H1 (cell line): ENCODE measurements at regions not wholly inside any gene's neighbourhood (a gene's known extent, or its start where the extent isn't known, plus 50 kb on each side); places are given as distances from the start of the nearest gene placed in this dataset.

Source experiments
- NANOG ChIP-seq: IDR thresholded peaks from 2 replicates; pipeline ENCODE4 v1.6.1; 2011; ENCODE audit warnings: low read length, low read depth, mild to moderate bottlenecking, inconsistent platforms; ENCODE audit not compliant: insufficient read depth, poor library complexity, severe bottlenecking
- POU5F1 ChIP-seq: IDR thresholded peaks from 2 replicates; pipeline ENCODE4 v1.6.1; 2011; ENCODE audit warnings: low read depth, mild to moderate bottlenecking, low read length, moderate library complexity
- RAD21 ChIP-seq, 2 experiments: IDR thresholded peaks in 1 of 2; conservative IDR thresholded peaks in 1 of 2; 2 replicates each; pipeline ENCODE4 v1.6.1; 2011; ENCODE audit warnings: low read depth in 2 of 2, low read length in 2 of 2, improper control_type of control experiment in 1 of 2, inconsistent platforms in 1 of 2, mild to moderate bottlenecking in 1 of 2, moderate library complexity in 1 of 2

- no peak for TF ChIP-seq RAD21 (IDR thresholded peaks at IDR 0.05 in 1 of 2, conservative IDR thresholded peaks at IDR 0.05 in 1 of 2; ENCODE audit: low read depth in 2 of 2, low read length in 2 of 2)
- no peak for TF ChIP-seq NANOG
- no peak for TF ChIP-seq POU5F1
Measured at GRCh38 chr10:128265596-128265995, 139.4 kb upstream of the MKI67 start (continued).
